AG04450 (cell line): ENCODE measurements at regions not wholly inside any gene's neighbourhood (a gene's known extent, or its start where the extent isn't known, plus 50 kb on each side); places are given as distances from the start of the nearest gene placed in this dataset.
"Not testable (repeated sequence)": the region's sequence is repeated elsewhere in the genome, so short reads cannot be mapped to it uniquely, and the experiment has no call there.

Experiments
- CTCF ChIA-PET: fragments of 300-600, 350-600 bp; formaldehyde crosslinking; extraction: SDS; loops from one replicate; lab custom pipeline; 2022; ENCODE audit warnings: antibody characterized with exemption, inconsistent platforms; lab: Charles Lee
- POLR2A ChIA-PET: fragments of 350-600 bp; formaldehyde crosslinking; extraction: SDS; loops from one replicate; lab custom pipeline; 2021; ENCODE audit warnings: antibody characterized with exemption, inconsistent platforms; lab: Yijun Ruan, JAX
- DNase-seq: peaks from one replicate; pipeline ENCODE4 v3.0.0-alpha.2; 2011; ENCODE audit warnings: low read depth, low spot score
- H3K27ac ChIP-seq: one replicate; pipeline ENCODE4 v1.5.1; 2012; ENCODE audit warnings: low read depth, low read length, control low read depth
- H3K27me3 ChIP-seq: one replicate; pipeline ENCODE4 v1.6.0; 2012; ENCODE audit warnings: low read length; ENCODE audit not compliant: control insufficient read depth, insufficient read depth
- H3K4me3 ChIP-seq: 2 replicates; pipeline ENCODE4 v1.5.1; 2011; ENCODE audit warnings: mild to moderate bottlenecking, low read depth, low read length, control low read depth
- H3K9me3 ChIP-seq: 2 replicates; pipeline ENCODE4 v1.5.1; 2012; ENCODE audit warnings: low read length; ENCODE audit not compliant: control insufficient read depth, insufficient read depth
- TF ChIP-seq, protein P1 (sequence below): IDR thresholded peaks from 2 replicates; pipeline ENCODE4 v1.5.1; 2011; ENCODE audit warnings: low read depth, low read length, control low read depth, inconsistent platforms

DNA sequence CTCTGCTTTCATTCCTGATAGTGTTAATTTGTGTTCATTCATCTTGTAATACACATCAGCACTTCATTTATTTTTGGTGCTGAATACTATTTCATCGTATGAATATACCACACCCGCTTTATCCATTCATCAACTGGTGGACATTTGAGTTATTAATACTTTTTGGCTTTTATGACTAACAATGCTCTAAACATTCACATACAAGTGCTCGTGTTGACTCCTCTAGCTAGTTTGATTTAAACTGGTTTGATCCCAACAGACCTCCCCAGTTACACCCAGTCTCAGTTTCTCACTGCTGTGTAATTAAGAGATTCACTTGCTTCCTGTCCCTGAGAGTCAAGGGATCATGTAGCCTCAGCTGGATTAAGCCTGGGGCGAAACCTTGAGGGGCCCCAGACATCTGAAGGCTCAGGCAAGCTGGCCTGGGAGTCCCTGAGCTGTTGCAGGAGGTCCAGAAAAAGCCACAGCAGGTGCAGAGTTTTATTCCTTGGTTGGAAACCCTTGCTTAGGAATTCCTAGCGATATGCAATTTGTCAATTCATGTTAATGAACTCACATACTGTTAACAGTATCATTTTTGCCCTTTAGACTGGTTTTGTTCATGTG, 52.8 kb upstream of the CLDN24 start:
- Histone ChIP-seq H3K27me3 (peaks cover 6% of the 10 kb centered on the region), H3K9me3 (peaks cover 17% of the 10 kb centered on the region), H3K27ac (no peak overlapping the region), H3K4me3 (no peak overlapping the region)
- CTCF ChIA-PET: interaction anchor here (0.7 kb wide), 1 partner anchor 24 kb away, joined by 3 read pairs; no protein-coding TSS in a partner anchor
- DNase-seq: no peak
- POLR2A ChIA-PET: no interaction called here
- TF ChIP-seq, protein P1, sequence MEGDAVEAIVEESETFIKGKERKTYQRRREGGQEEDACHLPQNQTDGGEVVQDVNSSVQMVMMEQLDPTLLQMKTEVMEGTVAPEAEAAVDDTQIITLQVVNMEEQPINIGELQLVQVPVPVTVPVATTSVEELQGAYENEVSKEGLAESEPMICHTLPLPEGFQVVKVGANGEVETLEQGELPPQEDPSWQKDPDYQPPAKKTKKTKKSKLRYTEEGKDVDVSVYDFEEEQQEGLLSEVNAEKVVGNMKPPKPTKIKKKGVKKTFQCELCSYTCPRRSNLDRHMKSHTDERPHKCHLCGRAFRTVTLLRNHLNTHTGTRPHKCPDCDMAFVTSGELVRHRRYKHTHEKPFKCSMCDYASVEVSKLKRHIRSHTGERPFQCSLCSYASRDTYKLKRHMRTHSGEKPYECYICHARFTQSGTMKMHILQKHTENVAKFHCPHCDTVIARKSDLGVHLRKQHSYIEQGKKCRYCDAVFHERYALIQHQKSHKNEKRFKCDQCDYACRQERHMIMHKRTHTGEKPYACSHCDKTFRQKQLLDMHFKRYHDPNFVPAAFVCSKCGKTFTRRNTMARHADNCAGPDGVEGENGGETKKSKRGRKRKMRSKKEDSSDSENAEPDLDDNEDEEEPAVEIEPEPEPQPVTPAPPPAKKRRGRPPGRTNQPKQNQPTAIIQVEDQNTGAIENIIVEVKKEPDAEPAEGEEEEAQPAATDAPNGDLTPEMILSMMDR: no peak

GRCh38 chr4:183376381-183376780, 54.2 kb upstream of the CLDN24 start:
- peaks cover 17% of the 10 kb centered on the region for H3K9me3 ChIP-seq
- ChIA-PET POLR2A (no interaction called here), CTCF (no interaction called here)
- TF ChIP-seq, protein P1: no peak
- H3K27ac ChIP-seq: no peak overlapping the region
- H3K4me3 ChIP-seq: no peak overlapping the region
- H3K27me3 ChIP-seq: peaks cover 6% of the 10 kb centered on the region
- DNase-seq: no peak

GRCh38 chr4:183377491-183377890, 55.3 kb upstream of the CLDN24 start:
- H3K4me3 ChIP-seq: no peak overlapping the region
- no peak overlapping the region for H3K27ac ChIP-seq
- peaks cover 9% of the 10 kb centered on the region for H3K27me3 ChIP-seq
- H3K9me3 ChIP-seq: peaks cover 17% of the 10 kb centered on the region
- no peak for DNase-seq
- POLR2A ChIA-PET: no interaction called here
- TF ChIP-seq, protein P1: no peak
- CTCF ChIA-PET: no interaction called here

GRCh38 chr4:183378347-183378746, 56.1 kb upstream of the CLDN24 start:
- H3K4me3 ChIP-seq, H3K27ac ChIP-seq, DNase-seq, H3K27me3 ChIP-seq, POLR2A ChIA-PET, CTCF ChIA-PET: not testable (repeated sequence)
- H3K9me3 ChIP-seq: peaks cover 13% of the 10 kb centered on the region

DNA sequence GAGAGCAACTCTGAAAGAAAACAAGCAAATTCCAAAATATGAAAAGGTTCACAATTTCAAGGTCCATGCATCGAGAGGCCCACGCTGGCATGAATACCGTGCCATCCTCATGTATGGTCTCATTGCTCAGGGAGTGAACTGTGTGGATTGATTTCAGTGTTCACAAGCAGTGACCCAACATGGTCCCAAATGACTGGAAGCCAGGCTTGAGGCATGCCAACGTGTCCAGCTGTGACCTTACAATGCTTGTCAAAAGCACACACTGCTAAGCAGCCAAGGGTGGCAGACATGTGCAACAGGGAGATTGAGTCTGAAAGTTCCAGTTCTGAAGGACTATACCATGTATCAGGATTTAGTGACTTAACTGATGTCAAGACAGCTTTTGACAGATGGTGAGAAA, 58.7 kb upstream of the CLDN24 start:
- H3K4me3 ChIP-seq: no peak overlapping the region
- H3K9me3 ChIP-seq: peaks cover 33% of the 10 kb centered on the region
- TF ChIP-seq, protein P1: no peak
- DNase-seq: no peak
- CTCF ChIA-PET: interaction anchor here (1.0 to 1.3 kb wide), 2 partner anchors 18 to 26 kb away, joined by 3 to 4 read pairs; no protein-coding TSS in a partner anchor
- no peak overlapping the region for H3K27ac ChIP-seq
- peaks cover 15% of the 10 kb centered on the region for H3K27me3 ChIP-seq
- POLR2A ChIA-PET: no interaction called here
